ENCODE measurements at regions not wholly inside any gene's neighbourhood (a gene's known extent, or its start where the extent isn't known, plus 50 kb on each side); places are given as distances from the start of the nearest gene placed in this dataset.
A peak's percentile ranks its signal among the peaks of the same experiment; 100 is the strongest.
"Not testable (repeated sequence)": the region's sequence is repeated elsewhere in the genome, so short reads cannot be mapped to it uniquely, and the experiment has no call there.

GRCh38 chr2:142617461-142617860, 260.0 kb upstream of the KYNU start:
- intact Hi-C loops (cut with micrococcal nuclease) = no loop called here
- Histone ChIP-seq H3K27me3 (ENCODE audit: control insufficient read depth in 2 of 2, insufficient read depth in 2 of 2, low read length in 2 of 2) (no peaks in the 10 kb centered on the region), H3K9me3 (replicated peaks in 1 of 2; ENCODE audit: control insufficient read depth in 1 of 2, insufficient read depth in 1 of 2, low read length in 2 of 2) (no peaks in the 10 kb centered on the region), H3K9ac (ENCODE audit: insufficient read depth, low read length, poor library complexity, severe bottlenecking) (no peak overlapping the region), H3K79me2 (ENCODE audit: insufficient read depth, low read length) (no peaks in the 10 kb centered on the region), H3K27ac (ENCODE audit: low read depth in 1 of 2, low read length in 2 of 2) (no peak overlapping the region), H3K4me3 (replicated peaks in 1 of 3; ENCODE audit: low read depth in 2 of 3, low read length in 3 of 3) (no peak overlapping the region), H3K4me1 (ENCODE audit: control insufficient read depth in 1 of 2, insufficient read depth in 2 of 2, low read length in 2 of 2) (no peaks in the 10 kb centered on the region), H3K4me2 (replicated peaks; ENCODE audit: extremely low read depth, low read length, poor library complexity, severe bottlenecking) (no peak overlapping the region), H4K20me1 (ENCODE audit: insufficient read depth, low read length) (no peaks in the 10 kb centered on the region), H2AFZ (ENCODE audit: insufficient read depth, low read depth, low read length, poor library complexity, severe bottlenecking) (no peak overlapping the region), H3K36me3 (replicated peaks in 1 of 2; ENCODE audit: control insufficient read depth in 1 of 2, insufficient read depth in 2 of 2, low read length in 2 of 2) (no peaks in the 10 kb centered on the region)
- Mint-ChIP-seq H3K4me1 (no peaks in the 10 kb centered on the region), H3K27me3 (ENCODE audit: low read depth in 3 of 3) (peaks cover 0 to 2% (median 0%) of the 10 kb centered on the region in 3 donors), H3K27ac (no peak overlapping the region), H3K36me3 (no peaks in the 10 kb centered on the region), H3K4me3 (no peak overlapping the region), H3K9me3 (peaks cover 0 to 8% (median 3%) of the 10 kb centered on the region in 7 donors)
- no peak for TF ChIP-seq CTCF (IDR thresholded peaks at IDR 0.05)
- no CpG with 5 or more reads among the region's 1 CpG for WGBS (ENCODE audit: insufficient coverage)
- DNase-seq = no peak

GRCh38 chr2:142615876-142616275, 261.6 kb upstream of the KYNU start:
- H3K27me3 Mint-ChIP-seq (ENCODE audit: low read depth in 3 of 3) = peaks cover 0 to 2% (median 2%) of the 10 kb centered on the region in 3 donors
- no peak overlapping the region for H2AFZ ChIP-seq (ENCODE audit: insufficient read depth, low read depth, low read length, poor library complexity, severe bottlenecking)
- DNase-seq = no peak
- H3K27ac Mint-ChIP-seq = peak overlapping the region in 1 of 7 donors; percentile 26
- no peak for TF ChIP-seq CTCF (IDR thresholded peaks at IDR 0.05)
- H3K9ac ChIP-seq (ENCODE audit: insufficient read depth, low read length, poor library complexity, severe bottlenecking) = no peak overlapping the region
- H3K27ac ChIP-seq (ENCODE audit: low read depth in 1 of 2, low read length in 2 of 2) = no peak overlapping the region
- H4K20me1 ChIP-seq (ENCODE audit: insufficient read depth, low read length) = no peaks in the 10 kb centered on the region
- no peaks in the 10 kb centered on the region for H3K27me3 ChIP-seq (ENCODE audit: control insufficient read depth in 2 of 2, insufficient read depth in 2 of 2, low read length in 2 of 2)
- intact Hi-C loops (cut with micrococcal nuclease) = no loop called here
- 100% methylated on average over 4 of the region's 9 CpGs for WGBS (ENCODE audit: insufficient coverage)
- peaks cover 0 to 8% (median 3%) of the 10 kb centered on the region in 7 donors for H3K9me3 Mint-ChIP-seq
- H3K9me3 ChIP-seq (replicated peaks in 1 of 2; ENCODE audit: control insufficient read depth in 1 of 2, insufficient read depth in 1 of 2, low read length in 2 of 2) = no peaks in the 10 kb centered on the region
- no peak overlapping the region for H3K4me3 ChIP-seq (replicated peaks in 1 of 3; ENCODE audit: low read depth in 2 of 3, low read length in 3 of 3)
- no peaks in the 10 kb centered on the region for H3K79me2 ChIP-seq (ENCODE audit: insufficient read depth, low read length)
- no peaks in the 10 kb centered on the region for H3K4me1 Mint-ChIP-seq
- H3K36me3 ChIP-seq (replicated peaks in 1 of 2; ENCODE audit: control insufficient read depth in 1 of 2, insufficient read depth in 2 of 2, low read length in 2 of 2) = no peaks in the 10 kb centered on the region
- H3K4me2 ChIP-seq (replicated peaks; ENCODE audit: extremely low read depth, low read length, poor library complexity, severe bottlenecking) = no peak overlapping the region
- no peaks in the 10 kb centered on the region for H3K4me1 ChIP-seq (ENCODE audit: control insufficient read depth in 1 of 2, insufficient read depth in 2 of 2, low read length in 2 of 2)
- no peaks in the 10 kb centered on the region for H3K36me3 Mint-ChIP-seq
- H3K4me3 Mint-ChIP-seq = no peak overlapping the region

DNA sequence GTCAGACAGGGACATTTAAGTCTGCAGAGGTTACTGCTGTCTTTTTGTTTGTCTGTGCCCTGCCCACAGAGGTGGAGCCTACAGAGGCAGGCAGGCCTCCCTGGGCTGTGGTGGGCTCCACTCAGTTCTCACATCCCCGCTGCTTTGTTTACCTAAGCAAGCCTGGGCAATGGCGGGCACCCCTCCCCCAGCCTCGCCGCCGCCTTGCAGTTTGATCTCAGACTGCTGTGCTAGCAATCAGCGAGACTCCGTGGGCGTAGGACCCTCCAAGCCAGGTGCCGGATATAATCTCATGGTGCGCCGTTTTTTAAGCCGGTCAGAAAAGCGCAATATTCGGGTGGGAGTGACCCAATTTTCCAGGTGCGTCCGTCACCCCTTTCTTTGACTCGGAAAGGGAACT, 264.3 kb upstream of the KYNU start:
- H3K9ac ChIP-seq (ENCODE audit: insufficient read depth, low read length, poor library complexity, severe bottlenecking); H3K9me3 ChIP-seq (replicated peaks in 1 of 2; ENCODE audit: control insufficient read depth in 1 of 2, insufficient read depth in 1 of 2, low read length in 2 of 2); H2AFZ ChIP-seq (ENCODE audit: insufficient read depth, low read depth, low read length, poor library complexity, severe bottlenecking); H3K36me3 Mint-ChIP-seq; H3K4me2 ChIP-seq (replicated peaks; ENCODE audit: extremely low read depth, low read length, poor library complexity, severe bottlenecking); H3K36me3 ChIP-seq (replicated peaks in 1 of 2; ENCODE audit: control insufficient read depth in 1 of 2, insufficient read depth in 2 of 2, low read length in 2 of 2); H3K4me3 Mint-ChIP-seq; H3K4me1 ChIP-seq (ENCODE audit: control insufficient read depth in 1 of 2, insufficient read depth in 2 of 2, low read length in 2 of 2); intact Hi-C loops (cut with micrococcal nuclease); H3K27ac Mint-ChIP-seq; H3K4me3 ChIP-seq (replicated peaks in 1 of 3; ENCODE audit: low read depth in 2 of 3, low read length in 3 of 3); H3K79me2 ChIP-seq (ENCODE audit: insufficient read depth, low read length); H3K27ac ChIP-seq (ENCODE audit: low read depth in 1 of 2, low read length in 2 of 2); H3K27me3 Mint-ChIP-seq (ENCODE audit: low read depth in 3 of 3); H3K9me3 Mint-ChIP-seq; H3K27me3 ChIP-seq (ENCODE audit: control insufficient read depth in 2 of 2, insufficient read depth in 2 of 2, low read length in 2 of 2); DNase-seq; H4K20me1 ChIP-seq (ENCODE audit: insufficient read depth, low read length); H3K4me1 Mint-ChIP-seq: not testable (repeated sequence)
- WGBS (ENCODE audit: insufficient coverage) = 100% methylated on average over 4 of the region's 17 CpGs
